HepG2 (cell line): ENCODE measurements at regions not wholly inside any gene's neighbourhood (a gene's known extent, or its start where the extent isn't known, plus 50 kb on each side); places are given as distances from the start of the nearest gene placed in this dataset.

Experiments
- ATAC-seq: fragments of 200-7000 bp; cut with Tn5 transposase; 3 replicates; pipeline ENCODE4 v1.9.1; 2020; ENCODE audit warnings: mild to moderate bottlenecking, moderate library complexity
- BruUV-seq: library from RNA; stranded (reverse); fragments of 400-500 nt; replicated peaks from 2 replicates; lab custom pipeline; 2021; lab: Mats Ljungman, UMichigan
- CTCF ChIA-PET: fragments of 300-600 bp; formaldehyde crosslinking; extraction: SDS; loops from one replicate; lab custom pipeline; 2021; ENCODE audit warnings: low total read pairs, inconsistent platforms, low intra/inter-chr PET ratio; lab: Yijun Ruan, JAX
- POLR2A ChIA-PET: fragments of 350-600 bp; sonication (Branson Sonifier 250); formaldehyde crosslinking; loops from one replicate; lab custom pipeline; 2020; ENCODE audit warnings: antibody characterized with exemption, inconsistent platforms; lab: Yijun Ruan, JAX
- DNase-seq: peaks from one replicate; pipeline ENCODE4 v3.0.0-alpha.2; 2015; ENCODE audit warnings: low spot score
- FAIRE-seq: peaks from 3 replicates; lab custom pipeline; 2011; peaks lifted over from hg19 to GRCh38; lab: Jason Lieb, UNC
- H2AFZ ChIP-seq: one replicate; pipeline ENCODE4 v1.6.1; 2011; ENCODE audit warnings: low read length, inconsistent platforms
- H3K27ac ChIP-seq: fragments of 300-600 bp; 3 replicates; pipeline ENCODE4 v1.8.0; 2011; ENCODE audit warnings: mixed run types, mild to moderate bottlenecking, mixed read lengths, low read length, inconsistent platforms; ENCODE audit not compliant: insufficient read depth; ENCODE audit errors: extremely low read length
- H3K27me3 ChIP-seq, 2 experiments: fragments of 200-600 bp in 1 of 2; 2 replicates in 1 of 2; 3 replicates in 1 of 2; pipeline versions ENCODE4 v1.6.0 to v1.8.0; 2011; ENCODE audit warnings: low read length in 2 of 2, mild to moderate bottlenecking in 2 of 2, moderate library complexity in 2 of 2, inconsistent platforms in 1 of 2; ENCODE audit not compliant: insufficient read depth in 2 of 2, control insufficient read depth in 1 of 2
- H3K36me3 ChIP-seq, 2 experiments: fragments of 200-600 bp in 1 of 2; replicated peaks in 1 of 2; 2 replicates in 1 of 2; 3 replicates in 1 of 2; pipeline versions ENCODE4 v1.5.1 to v1.8.0; 2011; ENCODE audit warnings: low read length in 2 of 2, inconsistent platforms in 1 of 2; ENCODE audit not compliant: insufficient read depth in 2 of 2, control insufficient read depth in 1 of 2
- H3K4me1 ChIP-seq: 2 replicates; pipeline ENCODE4 v1.5.1; 2012; ENCODE audit warnings: low read length, inconsistent platforms; ENCODE audit not compliant: insufficient read depth
- H3K4me2 ChIP-seq: 2 replicates; pipeline ENCODE4 v1.6.0; 2011; ENCODE audit warnings: low read depth, low read length, inconsistent platforms
- H3K4me3 ChIP-seq, 3 experiments: fragments of 200-600 bp in 1 of 3; sonication (generic), shearing (Covaris generic) in 1 of 3; replicated peaks in 1 of 3; 2 replicates each; pipeline ENCODE4 v1.5.1; 2011 to 2016; ENCODE audit warnings: low read length in 3 of 3, inconsistent platforms in 2 of 3, low read depth in 2 of 3, mild to moderate bottlenecking in 2 of 3, control low read depth in 1 of 3, mixed read lengths in 1 of 3; ENCODE audit not compliant: insufficient read depth in 1 of 3
- H3K79me2 ChIP-seq: one replicate; pipeline ENCODE4 v1.6.1; 2011; ENCODE audit warnings: low read length, inconsistent platforms; ENCODE audit not compliant: insufficient read depth
- H3K9ac ChIP-seq: 2 replicates; pipeline ENCODE4 v1.6.0; 2011; ENCODE audit warnings: mild to moderate bottlenecking, low read depth, low read length, inconsistent platforms; ENCODE audit not compliant: insufficient read depth
- H3K9me3 ChIP-seq: 2 replicates; pipeline ENCODE4 v1.5.1; 2012; ENCODE audit warnings: mild to moderate bottlenecking, low read length
- H4K20me1 ChIP-seq: 2 replicates; pipeline ENCODE4 v1.6.0; 2011; ENCODE audit warnings: inconsistent platforms, mild to moderate bottlenecking, low read length, moderate library complexity; ENCODE audit not compliant: insufficient read depth
- AGO2 ChIP-seq: fragments of 200-400 bp; formaldehyde crosslinking; optimal IDR thresholded peaks from 2 replicates; pipeline ENCODE3; 2017; ENCODE audit warnings: mild to moderate bottlenecking, low read depth, low read length, moderate library complexity
- DMAP1 ChIP-seq: IDR thresholded peaks from 2 replicates; pipeline ENCODE4 v1.6.1; 2016
- DPF2 ChIP-seq: sonication (generic); formaldehyde crosslinking; IDR thresholded peaks from 2 replicates; pipeline ENCODE4 v1.4.0; 2020; ENCODE audit warnings: mild to moderate bottlenecking, low read depth, missing genetic modification reagents, borderline replicate concordance
- ELF4 ChIP-seq: sonication (generic); formaldehyde crosslinking; IDR thresholded peaks from 2 replicates; pipeline ENCODE4 v1.5.0; 2020; ENCODE audit warnings: missing genetic modification reagents, mild to moderate bottlenecking, moderate library complexity, borderline replicate concordance
- HMG20B ChIP-seq: conservative IDR thresholded peaks from 2 replicates; pipeline ENCODE4 v1.6.1; 2016; ENCODE audit warnings: missing genetic modification reagents, missing compliant biosample characterization
- HOXA9 ChIP-seq: sonication (generic); formaldehyde crosslinking; IDR thresholded peaks from 2 replicates; pipeline ENCODE4 v1.8.1; 2022; ENCODE audit warnings: missing genetic modification reagents, mild to moderate bottlenecking, moderate library complexity, borderline replicate concordance
- NAIF1 ChIP-seq: sonication (generic); formaldehyde crosslinking; IDR thresholded peaks from 2 replicates; pipeline ENCODE4 v1.5.0; 2020; ENCODE audit warnings: mild to moderate bottlenecking, missing genetic modification reagents, borderline replicate concordance
- ZKSCAN1 ChIP-seq: fragments of 150-350 bp; IDR thresholded peaks from 2 replicates; pipeline ENCODE4 v1.6.1; 2014; ENCODE audit warnings: low read length
- ZNF343 ChIP-seq: sonication (generic); formaldehyde crosslinking; IDR thresholded peaks from 2 replicates; pipeline ENCODE4 v1.4.0; 2020; ENCODE audit warnings: mild to moderate bottlenecking, missing genetic modification reagents
- ZNF350 ChIP-seq: sonication (generic); formaldehyde crosslinking; IDR thresholded peaks from 2 replicates; pipeline ENCODE4 v1.4.0; 2020; ENCODE audit warnings: mild to moderate bottlenecking, low read depth, missing genetic modification reagents, borderline replicate concordance
- ZNF44 ChIP-seq: sonication (generic); formaldehyde crosslinking; IDR thresholded peaks from 2 replicates; pipeline ENCODE4 v1.5.1; 2020; ENCODE audit warnings: mild to moderate bottlenecking, missing genetic modification reagents
- ZNF547 ChIP-seq: sonication (generic); formaldehyde crosslinking; IDR thresholded peaks from 2 replicates; pipeline ENCODE4 v1.5.1; 2020; ENCODE audit warnings: mild to moderate bottlenecking, missing genetic modification reagents
- ZNF720 ChIP-seq: sonication (generic); formaldehyde crosslinking; IDR thresholded peaks from 2 replicates; pipeline ENCODE4 v1.4.0; 2020; ENCODE audit warnings: missing genetic modification reagents
- ZNF841 ChIP-seq: sonication (generic); formaldehyde crosslinking; IDR thresholded peaks from 2 replicates; pipeline ENCODE4 v1.8.1; 2023; ENCODE audit warnings: missing genetic modification reagents, borderline replicate concordance
- WGBS: methylation state at CpG from one replicate; pipeline ENCODE4 v1.1.6; 2017; ENCODE audit warnings: low lambda C conversion rate; 5-methylcytosine and 5-hydroxymethylcytosine counted together
- in situ Hi-C: cut with HindIII; loops from 2 replicates; pipeline ENCODE4 v1.10.0; 2017; ENCODE audit warnings: low pct_unique_long_range_greater_than_20kb; ENCODE audit not compliant: extremely low pct_ligation_motif_present
- intact Hi-C: fragments of 100-400 bp; cut with micrococcal nuclease; formaldehyde crosslinking; loops from one replicate; pipeline ENCODE4 v1.10.0; 2022; ENCODE audit not compliant: unreplicated experiment
- TF ChIP-seq, protein P1 (sequence below): sonication (generic); formaldehyde crosslinking; IDR thresholded peaks from 2 replicates; pipeline ENCODE4 v1.5.0; 2020; ENCODE audit warnings: mild to moderate bottlenecking, low read depth, missing genetic modification reagents, borderline replicate concordance
- TF ChIP-seq, protein P2 (sequence below): sonication (generic); formaldehyde crosslinking; IDR thresholded peaks from 2 replicates; pipeline ENCODE4 v1.4.0; 2020; ENCODE audit warnings: missing genetic modification reagents, borderline replicate concordance
- TF ChIP-seq, protein P3 (sequence below): IDR thresholded peaks from 2 replicates; pipeline ENCODE4 v1.6.1; 2016

DNA sequence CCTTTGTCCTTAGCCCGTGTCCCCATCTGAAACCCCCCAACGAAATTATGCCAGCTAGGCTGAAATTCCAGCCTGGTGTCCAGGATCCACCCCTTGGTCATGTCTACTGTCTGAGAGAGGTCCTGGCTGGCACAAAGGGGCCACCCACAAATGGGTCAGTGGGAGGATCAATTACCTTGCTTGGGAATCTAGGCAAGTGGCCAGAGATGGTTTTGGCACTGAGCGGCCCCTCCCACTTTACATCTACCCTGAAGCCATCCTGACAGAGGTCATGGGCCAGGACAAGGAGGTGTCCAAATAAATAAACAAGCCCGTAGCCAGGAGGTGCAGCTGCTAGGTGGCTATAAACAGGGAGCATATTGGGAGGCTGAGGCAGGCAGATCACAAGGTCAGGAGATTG is 311.5 kb downstream of the MN1 start:
- Histone ChIP-seq H4K20me1 (no peaks in the 10 kb centered on the region), H2AFZ (no peak overlapping the region), H3K9ac (no peak overlapping the region), H3K4me2 (no peak overlapping the region), H3K27me3 (peaks cover 1 to 6% of the 10 kb centered on the region in 2 experiments; a peak in 2 of 5 replicates), H3K4me1 (peaks cover 27% of the 10 kb centered on the region), H3K79me2 (no peaks in the 10 kb centered on the region), H3K27ac (no peak overlapping the region), H3K4me3 (no peak overlapping the region), H3K9me3 (no peaks in the 10 kb centered on the region), H3K36me3 (no peaks in the 10 kb centered on the region)
- BruUV-seq: no TSS peak
- POLR2A ChIA-PET: no interaction called here
- CTCF ChIA-PET: no interaction called here
- ATAC-seq: no peak
- intact Hi-C loops (no loop called here), in situ Hi-C loops (no loop called here)
- TF ChIP-seq, protein P1, sequence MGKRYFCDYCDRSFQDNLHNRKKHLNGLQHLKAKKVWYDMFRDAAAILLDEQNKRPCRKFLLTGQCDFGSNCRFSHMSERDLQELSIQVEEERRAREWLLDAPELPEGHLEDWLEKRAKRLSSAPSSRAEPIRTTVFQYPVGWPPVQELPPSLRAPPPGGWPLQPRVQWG (CRISPR knock-in tag): no peak
- no peak for TF ChIP-seq ZNF343 (CRISPR knock-in tag)
- no peak for TF ChIP-seq HOXA9 (CRISPR knock-in tag)
- TF ChIP-seq ZNF44 (CRISPR knock-in tag): no peak
- no peak for TF ChIP-seq ZNF841
- TF ChIP-seq ELF4 (CRISPR knock-in tag): no peak
- no peak for TF ChIP-seq ZNF720 (CRISPR knock-in tag)
- TF ChIP-seq ZNF350 (CRISPR knock-in tag): no peak
- no peak for TF ChIP-seq DMAP1 (CRISPR knock-in tag)
- TF ChIP-seq, protein P2, sequence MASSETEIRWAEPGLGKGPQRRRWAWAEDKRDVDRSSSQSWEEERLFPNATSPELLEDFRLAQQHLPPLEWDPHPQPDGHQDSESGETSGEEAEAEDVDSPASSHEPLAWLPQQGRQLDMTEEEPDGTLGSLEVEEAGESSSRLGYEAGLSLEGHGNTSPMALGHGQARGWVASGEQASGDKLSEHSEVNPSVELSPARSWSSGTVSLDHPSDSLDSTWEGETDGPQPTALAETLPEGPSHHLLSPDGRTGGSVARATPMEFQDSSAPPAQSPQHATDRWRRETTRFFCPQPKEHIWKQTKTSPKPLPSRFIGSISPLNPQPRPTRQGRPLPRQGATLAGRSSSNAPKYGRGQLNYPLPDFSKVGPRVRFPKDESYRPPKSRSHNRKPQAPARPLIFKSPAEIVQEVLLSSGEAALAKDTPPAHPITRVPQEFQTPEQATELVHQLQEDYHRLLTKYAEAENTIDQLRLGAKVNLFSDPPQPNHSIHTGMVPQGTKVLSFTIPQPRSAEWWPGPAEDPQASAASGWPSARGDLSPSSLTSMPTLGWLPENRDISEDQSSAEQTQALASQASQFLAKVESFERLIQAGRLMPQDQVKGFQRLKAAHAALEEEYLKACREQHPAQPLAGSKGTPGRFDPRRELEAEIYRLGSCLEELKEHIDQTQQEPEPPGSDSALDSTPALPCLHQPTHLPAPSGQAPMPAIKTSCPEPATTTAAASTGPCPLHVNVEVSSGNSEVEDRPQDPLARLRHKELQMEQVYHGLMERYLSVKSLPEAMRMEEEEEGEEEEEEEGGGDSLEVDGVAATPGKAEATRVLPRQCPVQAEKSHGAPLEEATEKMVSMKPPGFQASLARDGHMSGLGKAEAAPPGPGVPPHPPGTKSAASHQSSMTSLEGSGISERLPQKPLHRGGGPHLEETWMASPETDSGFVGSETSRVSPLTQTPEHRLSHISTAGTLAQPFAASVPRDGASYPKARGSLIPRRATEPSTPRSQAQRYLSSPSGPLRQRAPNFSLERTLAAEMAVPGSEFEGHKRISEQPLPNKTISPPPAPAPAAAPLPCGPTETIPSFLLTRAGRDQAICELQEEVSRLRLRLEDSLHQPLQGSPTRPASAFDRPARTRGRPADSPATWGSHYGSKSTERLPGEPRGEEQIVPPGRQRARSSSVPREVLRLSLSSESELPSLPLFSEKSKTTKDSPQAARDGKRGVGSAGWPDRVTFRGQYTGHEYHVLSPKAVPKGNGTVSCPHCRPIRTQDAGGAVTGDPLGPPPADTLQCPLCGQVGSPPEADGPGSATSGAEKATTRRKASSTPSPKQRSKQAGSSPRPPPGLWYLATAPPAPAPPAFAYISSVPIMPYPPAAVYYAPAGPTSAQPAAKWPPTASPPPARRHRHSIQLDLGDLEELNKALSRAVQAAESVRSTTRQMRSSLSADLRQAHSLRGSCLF (CRISPR knock-in tag): no peak
- TF ChIP-seq ZKSCAN1: no peak
- no peak for TF ChIP-seq AGO2
- TF ChIP-seq, protein P3, sequence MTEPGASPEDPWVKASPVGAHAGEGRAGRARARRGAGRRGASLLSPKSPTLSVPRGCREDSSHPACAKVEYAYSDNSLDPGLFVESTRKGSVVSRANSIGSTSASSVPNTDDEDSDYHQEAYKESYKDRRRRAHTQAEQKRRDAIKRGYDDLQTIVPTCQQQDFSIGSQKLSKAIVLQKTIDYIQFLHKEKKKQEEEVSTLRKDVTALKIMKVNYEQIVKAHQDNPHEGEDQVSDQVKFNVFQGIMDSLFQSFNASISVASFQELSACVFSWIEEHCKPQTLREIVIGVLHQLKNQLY (CRISPR knock-in tag): no peak
- TF ChIP-seq ZNF547 (CRISPR knock-in tag): no peak
- TF ChIP-seq NAIF1 (CRISPR knock-in tag): no peak
- no peak for TF ChIP-seq HMG20B (CRISPR knock-in tag)
- TF ChIP-seq DPF2 (CRISPR knock-in tag): no peak
- DNase-seq: no peak
- no peak for FAIRE-seq
- WGBS: 48% methylated on average over 4 of the region's 4 CpGs
